Ectodermal cell (in vitro differentiated cells): ENCODE measurements at regions not wholly inside any gene's neighbourhood (a gene's known extent, or its start where the extent isn't known, plus 50 kb on each side); places are given as distances from the start of the nearest gene placed in this dataset.

Source experiments
- H3K27ac ChIP-seq: 2 replicates; pipeline ENCODE4 v1.7.0; 2013; ENCODE audit warnings: mild to moderate bottlenecking, low read depth, low read length; ENCODE audit not compliant: insufficient read depth, poor library complexity, severe bottlenecking
- H3K27me3 ChIP-seq: 2 replicates; pipeline ENCODE4 v1.7.0; 2013; ENCODE audit warnings: mild to moderate bottlenecking, low read length; ENCODE audit not compliant: insufficient read depth, control insufficient read depth, poor library complexity, severe bottlenecking
- H3K36me3 ChIP-seq: one replicate; pipeline ENCODE4 v1.7.0; 2013; ENCODE audit warnings: low read length; ENCODE audit not compliant: control insufficient read depth, insufficient read depth
- H3K4me1 ChIP-seq: one replicate; pipeline ENCODE4 v1.7.0; 2013; ENCODE audit warnings: low read length; ENCODE audit not compliant: control insufficient read depth, insufficient read depth
- H3K4me3 ChIP-seq: 2 replicates; pipeline ENCODE4 v1.7.0; 2013; ENCODE audit warnings: low read depth, low read length, control low read depth; ENCODE audit not compliant: insufficient read depth
- H3K9me3 ChIP-seq: 2 replicates; pipeline ENCODE4 v1.7.0; 2013; ENCODE audit warnings: mild to moderate bottlenecking, low read length, moderate library complexity; ENCODE audit not compliant: control insufficient read depth
- WGBS, 2 experiments: methylation state at CpG; one replicate each; pipeline ENCODE4 v1.1.7; 2013; ENCODE audit warnings: missing lambda C conversion rate in 2 of 2; 5-methylcytosine and 5-hydroxymethylcytosine counted together

DNA sequence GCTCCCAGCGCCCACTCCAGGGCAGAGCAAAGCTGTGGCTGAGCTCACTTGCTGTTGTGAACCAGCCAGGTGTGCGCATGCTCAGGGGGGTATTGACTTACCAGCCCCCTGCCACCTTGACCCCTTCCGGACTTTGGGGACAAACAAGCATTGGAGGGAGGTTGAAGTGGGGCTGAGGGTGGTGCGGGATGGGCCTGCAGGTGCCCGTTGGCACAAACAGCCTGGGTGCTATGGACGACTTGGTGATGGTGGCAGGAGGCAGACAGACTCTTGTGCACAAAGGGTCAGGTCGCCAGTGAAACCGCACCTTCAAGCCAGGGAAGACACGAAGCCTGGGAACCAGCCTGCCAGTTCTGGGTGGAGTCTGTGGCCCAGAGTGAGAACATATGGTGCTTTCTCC lies 858.5 kb upstream of the PTPRD start:
- Histone ChIP-seq H3K4me1 (no peaks in the 10 kb centered on the region), H3K4me3 (no peak overlapping the region), H3K9me3 (no peaks in the 10 kb centered on the region), H3K27ac (no peak overlapping the region), H3K27me3 (no peaks in the 10 kb centered on the region), H3K36me3 (no peaks in the 10 kb centered on the region)
- 96% methylated on average over 9 of the region's 9 CpGs for WGBS, 2 experiments

DNA sequence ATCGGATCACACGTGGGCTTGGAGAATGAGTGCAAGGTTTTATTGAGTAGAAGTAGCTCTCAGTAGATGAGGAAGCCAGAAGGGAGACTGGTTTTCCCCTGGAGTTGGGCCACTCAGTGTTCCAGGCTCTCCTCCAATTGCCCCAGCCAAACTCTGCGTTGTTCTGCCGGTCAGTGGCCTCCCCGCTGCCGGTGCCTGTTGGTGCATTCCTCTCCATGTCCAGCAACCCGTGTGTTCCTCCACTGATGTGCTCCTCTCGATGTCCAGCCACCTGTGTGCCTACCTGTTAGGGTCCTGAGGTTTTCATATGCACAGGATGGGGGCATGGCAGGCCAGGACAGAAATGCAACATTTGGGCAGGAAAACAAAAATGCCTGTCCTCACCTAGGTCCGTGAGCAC lies 888.0 kb upstream of the PTPRD start:
- Histone ChIP-seq H3K4me1 (no peaks in the 10 kb centered on the region), H3K4me3 (no peak overlapping the region), H3K27ac (no peak overlapping the region), H3K27me3 (no peaks in the 10 kb centered on the region), H3K9me3 (no peaks in the 10 kb centered on the region), H3K36me3 (no peaks in the 10 kb centered on the region)
- 93 to 97% methylated on average over 9 of the region's 9 CpGs for WGBS, 2 experiments

DNA sequence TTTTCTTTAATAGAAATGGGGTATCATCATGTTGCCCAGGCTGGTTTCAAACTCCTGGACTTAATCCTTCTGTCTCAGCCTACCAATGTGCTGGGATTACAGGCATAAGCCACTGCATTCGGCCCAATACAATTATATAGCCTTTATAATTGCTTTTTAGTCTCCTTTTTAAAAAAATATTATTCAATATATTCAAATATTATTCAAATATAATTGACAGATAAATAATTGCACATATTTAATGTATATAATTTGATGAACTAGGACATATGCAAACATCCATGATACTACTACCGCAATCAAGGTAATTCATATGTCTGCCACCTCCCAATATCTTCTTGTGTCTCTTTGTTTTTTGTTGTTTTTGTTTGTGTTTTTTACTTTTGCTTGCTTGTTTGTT lies 894.2 kb upstream of the PTPRD start:
- H3K27me3 ChIP-seq, result no peaks in the 10 kb centered on the region
- no peaks in the 10 kb centered on the region for H3K36me3 ChIP-seq
- H3K4me3 ChIP-seq, result no peak overlapping the region
- no peaks in the 10 kb centered on the region for H3K9me3 ChIP-seq
- H3K4me1 ChIP-seq, result no peaks in the 10 kb centered on the region
- WGBS, 2 experiments, result 57% methylated on average over 1 of the region's 2 CpGs; no CpG with 5 or more reads in 1 of the 2 experiments
- no peak overlapping the region for H3K27ac ChIP-seq

DNA sequence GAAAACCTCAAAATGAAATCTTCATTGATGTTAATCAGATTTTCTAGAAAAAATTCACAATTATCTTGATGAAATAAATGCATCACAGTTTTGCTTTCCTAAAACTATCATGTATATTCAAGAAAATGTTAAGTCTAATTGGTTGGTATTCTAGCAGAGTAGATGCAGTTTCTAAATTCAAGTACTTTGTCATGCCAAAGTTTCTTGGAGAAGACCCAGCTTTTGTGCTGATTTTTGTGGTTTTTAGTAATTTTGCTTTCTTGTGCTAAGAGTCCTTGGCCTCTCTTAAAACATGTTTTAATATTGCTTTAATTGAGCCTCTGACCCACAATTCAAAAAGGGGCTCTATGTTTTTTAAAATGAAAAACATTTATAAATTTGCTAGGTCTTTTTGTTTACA lies 924.8 kb upstream of the PTPRD start:
- no peak overlapping the region for H3K27ac ChIP-seq
- no peak overlapping the region for H3K4me3 ChIP-seq
- H3K4me1 ChIP-seq, result no peaks in the 10 kb centered on the region
- H3K27me3 ChIP-seq, result no peaks in the 10 kb centered on the region
- H3K9me3 ChIP-seq, result no peaks in the 10 kb centered on the region
- no peaks in the 10 kb centered on the region for H3K36me3 ChIP-seq

DNA sequence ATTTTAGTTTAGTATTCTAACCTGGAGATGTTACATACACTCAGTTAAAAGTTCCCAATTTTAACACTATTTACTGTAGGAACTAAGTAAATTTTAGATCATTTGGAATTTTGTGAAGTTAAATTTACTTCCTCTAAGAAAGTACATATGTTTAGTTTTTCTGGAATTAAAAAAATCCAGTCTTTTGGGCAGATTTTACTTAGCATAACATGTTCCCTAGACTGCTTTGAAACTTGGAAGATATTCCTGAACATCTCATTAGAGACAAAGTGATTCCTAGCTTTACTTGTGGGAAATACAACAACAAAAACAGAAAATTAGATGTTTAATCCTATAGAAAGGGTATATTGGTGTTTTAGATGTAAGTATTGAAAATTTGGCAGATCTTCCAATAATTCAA lies 930.0 kb upstream of the PTPRD start:
- Histone ChIP-seq H3K27ac (no peak overlapping the region), H3K4me3 (no peak overlapping the region), H3K27me3 (no peaks in the 10 kb centered on the region), H3K9me3 (no peaks in the 10 kb centered on the region), H3K4me1 (no peaks in the 10 kb centered on the region), H3K36me3 (no peaks in the 10 kb centered on the region)

DNA sequence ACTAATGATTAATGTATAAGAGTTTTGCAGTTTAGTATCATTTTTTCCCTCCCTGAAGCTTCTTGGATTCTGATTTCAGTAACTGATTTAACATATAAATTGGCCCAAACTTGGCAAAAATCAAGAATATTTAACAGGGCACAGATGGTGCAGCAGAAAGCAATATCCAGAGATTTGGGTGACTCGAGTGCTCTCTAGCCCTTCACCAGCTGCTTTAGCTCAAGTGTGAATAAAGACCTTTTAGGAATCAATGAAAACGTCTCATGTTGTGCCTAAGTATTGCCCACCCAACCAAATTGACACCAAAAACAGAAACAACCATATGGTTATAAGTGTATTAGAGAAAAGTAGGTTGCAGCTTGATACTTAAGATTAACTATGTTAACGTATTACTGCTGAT lies 933.4 kb upstream of the PTPRD start:
- Histone ChIP-seq H3K4me3 (no peak overlapping the region), H3K27me3 (no peaks in the 10 kb centered on the region), H3K36me3 (no peaks in the 10 kb centered on the region), H3K27ac (no peak overlapping the region), H3K4me1 (no peaks in the 10 kb centered on the region), H3K9me3 (no peaks in the 10 kb centered on the region)
- whole genome bisulfite sequencing, 2 experiments, result 87 to 100% methylated on average over 1 to 2 of the region's 3 CpGs

DNA sequence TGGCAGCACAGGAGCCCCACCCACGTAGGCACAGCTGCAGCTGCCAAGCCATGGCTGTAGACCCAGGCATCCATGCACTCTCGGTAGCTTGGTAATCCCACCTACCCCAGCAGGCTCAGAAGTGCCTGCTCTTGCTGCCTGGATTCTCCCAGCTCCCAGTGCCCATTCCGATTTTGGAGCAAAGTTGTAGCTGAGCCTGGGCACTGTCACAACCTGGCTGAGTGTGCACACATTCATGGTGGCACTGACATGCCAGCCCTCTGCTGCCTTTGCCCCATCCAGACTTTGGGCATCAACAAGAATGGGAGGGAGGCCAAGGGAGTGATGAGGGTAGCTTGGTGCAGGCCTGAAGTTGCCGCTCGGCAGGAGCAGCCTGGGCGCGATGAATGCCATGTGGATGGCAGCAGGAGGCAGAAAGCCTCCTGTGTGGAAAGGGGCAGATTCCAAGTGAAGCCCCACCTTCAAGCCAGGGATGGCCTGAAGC lies 936.6 kb upstream of the PTPRD start:
- Histone ChIP-seq H3K27ac (no peak overlapping the region), H3K4me1 (no peaks in the 10 kb centered on the region), H3K4me3 (no peak overlapping the region), H3K27me3 (no peaks in the 10 kb centered on the region), H3K9me3 (no peaks in the 10 kb centered on the region), H3K36me3 (no peaks in the 10 kb centered on the region)
- 96% methylated on average over 7 of the region's 7 CpGs for WGBS, 2 experiments

DNA sequence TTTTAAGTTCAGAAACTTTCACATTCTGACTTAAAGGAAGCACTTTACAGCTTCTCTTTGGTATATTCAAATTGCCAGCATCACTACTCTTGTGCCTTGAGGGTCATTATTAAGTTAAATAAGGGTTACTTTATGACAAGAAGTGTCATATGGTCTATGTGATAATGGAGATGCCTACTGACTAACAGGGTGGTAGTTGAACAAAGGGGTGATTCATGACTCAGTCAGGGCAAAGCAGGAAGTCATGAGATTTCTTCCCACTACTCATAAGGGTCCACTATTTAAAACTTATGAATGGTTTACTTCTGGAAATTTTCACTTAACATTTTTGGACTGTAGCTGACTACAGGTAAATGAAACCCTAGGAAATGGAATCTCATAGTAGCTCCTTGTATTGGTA lies 938.3 kb upstream of the PTPRD start:
- no peak overlapping the region for H3K27ac ChIP-seq
- no peaks in the 10 kb centered on the region for H3K4me1 ChIP-seq
- H3K27me3 ChIP-seq, result no peaks in the 10 kb centered on the region
- no peaks in the 10 kb centered on the region for H3K9me3 ChIP-seq
- H3K36me3 ChIP-seq, result no peaks in the 10 kb centered on the region
- no peak overlapping the region for H3K4me3 ChIP-seq

DNA sequence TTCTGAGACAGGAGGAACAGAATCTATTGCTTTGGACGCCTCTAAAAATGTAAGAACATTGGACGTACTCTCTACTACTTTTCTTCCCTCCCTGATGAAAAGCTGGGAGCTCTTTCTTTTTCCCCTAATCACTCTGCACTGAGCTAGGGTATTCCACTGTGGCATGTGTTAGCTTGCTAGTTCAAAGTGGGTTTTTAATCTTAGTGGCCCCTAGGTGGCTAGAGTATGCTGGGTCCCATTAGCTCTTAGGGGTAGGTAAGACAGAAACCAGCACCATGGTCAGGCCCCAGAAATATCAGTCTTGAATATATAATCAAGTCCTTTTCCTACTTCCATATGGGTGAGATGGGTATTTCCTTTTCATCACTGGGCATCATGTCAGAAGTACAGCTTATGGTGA lies 945.2 kb upstream of the PTPRD start:
- H3K9me3 ChIP-seq, result no peaks in the 10 kb centered on the region
- no peak overlapping the region for H3K27ac ChIP-seq
- no peaks in the 10 kb centered on the region for H3K27me3 ChIP-seq
- H3K36me3 ChIP-seq, result no peaks in the 10 kb centered on the region
- H3K4me1 ChIP-seq, result no peaks in the 10 kb centered on the region
- 91 to 94% methylated on average over 2 of the region's 2 CpGs for WGBS, 2 experiments
- no peak overlapping the region for H3K4me3 ChIP-seq

DNA sequence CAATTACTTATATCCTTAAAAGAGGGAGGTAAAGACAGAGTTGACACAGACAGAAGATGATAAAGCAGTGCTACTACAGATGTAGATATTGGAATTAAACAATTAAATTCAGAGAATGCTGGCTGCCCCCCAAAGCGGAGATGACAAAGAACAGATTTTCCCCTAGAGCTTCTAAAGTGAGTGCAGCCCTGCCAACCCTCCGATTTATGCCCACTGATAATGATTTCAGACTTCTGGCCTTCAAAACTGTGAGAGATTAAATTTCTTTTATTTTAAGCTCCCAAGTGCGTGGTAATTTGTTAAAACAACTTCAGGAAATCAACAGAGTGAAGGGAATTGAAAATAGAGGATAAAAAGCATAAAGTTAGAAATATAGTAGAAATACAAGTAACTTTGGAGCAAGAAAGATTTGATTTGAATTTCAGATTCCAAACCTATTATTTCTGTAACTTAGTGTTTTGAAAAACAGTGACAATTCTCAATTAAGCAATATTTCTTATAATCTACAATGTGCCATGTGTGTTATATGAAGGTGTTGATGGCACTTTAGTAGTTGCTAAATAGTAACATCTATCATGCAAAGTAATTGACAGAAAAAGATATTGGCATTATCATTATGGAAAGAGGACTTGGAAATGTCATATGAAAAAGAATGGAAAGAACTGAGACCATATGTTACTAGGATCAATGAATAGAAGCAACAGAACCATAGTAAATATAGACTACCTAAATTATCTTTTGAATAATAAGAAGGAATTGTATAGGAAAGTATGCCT lies 946.4 kb upstream of the PTPRD start:
- H3K9me3 ChIP-seq, result no peaks in the 10 kb centered on the region
- H3K4me3 ChIP-seq, result no peak overlapping the region
- 86 to 89% methylated on average over 3 of the region's 3 CpGs for WGBS, 2 experiments
- H3K4me1 ChIP-seq, result no peaks in the 10 kb centered on the region
- no peaks in the 10 kb centered on the region for H3K36me3 ChIP-seq
- no peaks in the 10 kb centered on the region for H3K27me3 ChIP-seq
- H3K27ac ChIP-seq, result no peak overlapping the region

DNA sequence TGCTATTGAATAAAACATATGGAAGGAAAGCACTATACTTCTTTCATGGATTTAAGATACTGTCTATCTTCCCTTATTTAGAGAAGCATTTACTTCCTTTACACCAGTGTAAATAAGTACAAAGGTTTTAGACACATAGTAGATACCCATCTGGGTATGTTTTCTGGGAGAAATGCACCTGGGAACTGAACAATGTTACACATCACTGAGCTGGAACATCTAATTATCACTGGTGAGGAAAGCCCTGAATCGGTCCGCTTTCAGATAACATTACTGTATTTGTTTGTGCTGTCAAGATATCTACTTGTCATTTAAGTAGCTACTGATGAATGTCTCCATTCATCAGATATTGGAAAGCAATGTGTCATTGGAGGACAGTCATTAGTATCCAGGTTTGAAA lies 964.7 kb upstream of the PTPRD start:
- H3K4me3 ChIP-seq, result no peak overlapping the region
- H3K4me1 ChIP-seq, result no peaks in the 10 kb centered on the region
- H3K27me3 ChIP-seq, result no peaks in the 10 kb centered on the region
- no peaks in the 10 kb centered on the region for H3K36me3 ChIP-seq
- no peaks in the 10 kb centered on the region for H3K9me3 ChIP-seq
- no peak overlapping the region for H3K27ac ChIP-seq
- 93 to 100% methylated on average over 2 of the region's 2 CpGs for WGBS, 2 experiments
